Fibroblast of skin of scalp (primary cell): ENCODE measurements at regions not wholly inside any gene's neighbourhood (a gene's known extent, or its start where the extent isn't known, plus 50 kb on each side); places are given as distances from the start of the nearest gene placed in this dataset.
"Not testable (repeated sequence)": the region's sequence is repeated elsewhere in the genome, so short reads cannot be mapped to it uniquely, and the experiment has no call there.

Source experiments
- DNase-seq: peaks from one replicate; pipeline ENCODE4 v3.0.0-alpha.2; 2013

GRCh38 chr4:12929784-12930183 is 554.4 kb downstream of the RAB28 start:
- DNase-seq: no peak

DNA sequence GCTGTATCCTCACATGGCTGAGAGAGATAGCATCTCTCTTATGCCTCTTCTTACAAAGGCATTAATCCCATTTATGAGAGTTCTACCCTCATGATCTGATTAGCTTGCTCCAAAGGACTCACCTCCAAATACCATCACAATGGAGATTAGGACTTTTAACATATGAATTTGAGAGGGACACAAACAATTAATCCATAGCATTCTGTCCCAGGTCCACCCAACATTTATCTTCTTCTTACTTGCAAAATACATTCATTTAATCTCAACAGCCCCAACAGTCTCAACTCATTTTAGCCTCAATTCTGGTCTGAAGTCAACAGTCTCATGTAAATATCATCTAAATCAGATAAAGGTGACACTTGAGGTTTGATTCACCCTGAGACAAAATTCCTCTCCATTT is 555.4 kb downstream of the RAB28 start:
- DNase-seq: no peak

DNA sequence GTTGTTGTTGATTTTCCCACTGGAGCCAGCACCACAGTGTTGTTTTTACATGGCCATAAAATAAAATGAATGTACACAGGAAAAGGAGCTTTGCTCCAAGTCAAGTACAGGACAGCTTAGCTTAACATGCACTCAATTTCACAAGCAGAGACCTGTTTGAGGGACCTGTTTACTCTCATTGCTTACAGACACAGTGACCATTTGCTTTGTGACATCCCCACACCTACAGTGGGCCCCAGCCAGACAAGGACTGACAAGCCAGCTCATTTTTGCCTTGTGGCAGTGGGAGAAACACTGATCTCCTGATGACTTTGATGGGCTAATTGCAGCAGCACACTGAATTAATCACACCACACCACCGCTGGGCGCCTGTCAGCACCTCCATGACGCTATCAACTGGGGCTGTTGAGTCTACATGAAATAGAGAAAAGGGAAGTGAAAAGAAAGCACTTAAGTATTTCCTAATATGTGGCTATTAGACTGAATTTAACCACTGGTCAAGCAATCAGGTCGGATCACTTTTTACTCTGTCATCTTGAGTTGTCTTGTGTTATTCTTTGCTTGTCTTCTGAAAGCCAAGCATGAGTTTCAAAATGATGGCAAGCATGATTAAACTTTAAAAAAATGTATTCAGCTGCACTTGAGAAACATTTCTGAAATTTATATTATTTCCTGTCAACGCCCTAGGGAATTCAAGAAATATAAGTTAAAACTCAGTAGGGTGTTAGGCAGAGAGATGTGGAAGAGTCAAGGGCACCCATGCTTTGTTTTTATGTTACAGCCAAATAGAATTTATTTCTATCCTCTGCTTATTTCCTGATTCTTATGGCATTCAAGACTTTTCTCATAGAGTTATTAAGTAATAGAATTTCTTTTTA is 557.7 kb downstream of the RAB28 start:
- DNase-seq: no peak

DNA sequence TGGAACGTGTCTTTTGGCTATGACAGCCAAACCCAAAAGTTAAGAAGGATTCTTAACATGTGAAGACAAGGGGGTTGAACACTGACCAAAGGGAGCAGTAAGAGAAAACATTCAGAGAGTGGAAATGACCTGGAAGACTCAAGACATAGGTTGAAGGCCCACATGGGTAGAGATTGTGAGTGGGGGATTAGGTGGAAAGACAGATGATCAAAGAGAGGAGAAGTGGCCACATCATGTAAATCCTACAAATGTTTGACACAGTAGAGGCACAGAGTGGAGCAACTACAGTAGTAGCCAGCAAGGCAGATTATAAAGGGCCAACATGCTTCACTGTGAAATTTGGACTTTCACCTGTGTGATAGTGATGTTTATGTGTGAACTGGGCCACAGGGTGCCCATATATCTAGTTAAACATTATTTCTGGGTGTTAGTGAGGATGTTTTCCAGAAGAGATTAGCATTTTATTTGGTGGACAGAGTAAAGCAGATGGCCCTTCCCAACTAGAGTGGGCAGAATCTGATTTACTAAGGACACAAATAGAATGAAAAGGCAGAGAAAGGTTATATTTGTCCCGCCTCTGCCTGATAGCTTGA is 559.3 kb downstream of the RAB28 start:
- DNase-seq: no peak

- DNase-seq: no peak
These were observed 559.9 kb downstream of the RAB28 start for GRCh38 chr4:12924253-12924652.

- no peak for DNase-seq
These were observed 571.2 kb downstream of the RAB28 start for GRCh38 chr4:12912896-12913418.

GRCh38 chr4:12911750-12912358 is 572.3 kb downstream of the RAB28 start:
- no peak for DNase-seq

GRCh38 chr4:12903640-12904039 is 580.5 kb downstream of the RAB28 start:
- not testable (repeated sequence) for DNase-seq

GRCh38 chr4:12902735-12903134 is 581.4 kb downstream of the RAB28 start:
- DNase-seq: no peak

DNA sequence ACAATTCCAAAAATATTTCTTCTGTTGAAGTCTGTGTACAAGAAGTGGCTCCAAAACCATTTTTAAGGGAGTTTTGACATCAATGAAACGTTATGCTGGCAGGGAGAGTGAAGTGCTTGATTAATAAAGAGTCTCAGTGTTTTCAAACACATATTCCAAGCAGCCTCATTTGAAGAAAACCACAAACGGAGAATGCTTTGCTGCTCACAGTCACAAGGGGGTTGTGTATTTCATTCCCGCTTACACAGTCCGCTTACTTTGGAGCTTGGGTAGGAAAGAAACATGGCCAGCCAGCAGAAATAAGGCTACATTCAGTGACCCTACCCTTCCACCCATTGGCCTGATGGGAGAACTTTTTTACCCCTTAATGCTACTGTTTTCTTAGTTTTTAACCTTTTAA is 586.2 kb downstream of the RAB28 start:
- no peak for DNase-seq

DNA sequence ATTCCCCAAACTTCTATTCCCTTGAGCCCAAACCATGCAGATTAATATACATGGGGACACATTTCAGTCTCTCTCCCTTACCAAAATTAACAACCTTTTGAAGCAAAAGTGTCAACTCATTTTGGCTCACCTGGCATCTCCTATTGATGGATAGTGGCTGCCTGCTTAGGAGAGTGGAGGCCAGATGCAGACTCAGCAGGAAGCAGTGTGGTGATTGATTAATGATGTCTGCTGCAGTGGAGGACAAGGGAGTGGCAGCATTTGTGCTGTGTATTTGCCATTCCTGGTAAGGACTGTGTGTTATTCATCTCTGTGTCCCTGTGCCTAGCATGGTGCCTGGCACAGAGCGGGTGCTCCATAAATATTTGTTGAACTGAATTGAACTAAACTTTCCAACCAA is 590.1 kb downstream of the RAB28 start:
- DNase-seq: no peak

- peak; percentile 31 for DNase-seq
These were observed 595.1 kb downstream of the RAB28 start for GRCh38 chr4:12889054-12889453.

- DNase-seq: no peak
These were observed 599.0 kb downstream of the RAB28 start for GRCh38 chr4:12884846-12885796.

DNA sequence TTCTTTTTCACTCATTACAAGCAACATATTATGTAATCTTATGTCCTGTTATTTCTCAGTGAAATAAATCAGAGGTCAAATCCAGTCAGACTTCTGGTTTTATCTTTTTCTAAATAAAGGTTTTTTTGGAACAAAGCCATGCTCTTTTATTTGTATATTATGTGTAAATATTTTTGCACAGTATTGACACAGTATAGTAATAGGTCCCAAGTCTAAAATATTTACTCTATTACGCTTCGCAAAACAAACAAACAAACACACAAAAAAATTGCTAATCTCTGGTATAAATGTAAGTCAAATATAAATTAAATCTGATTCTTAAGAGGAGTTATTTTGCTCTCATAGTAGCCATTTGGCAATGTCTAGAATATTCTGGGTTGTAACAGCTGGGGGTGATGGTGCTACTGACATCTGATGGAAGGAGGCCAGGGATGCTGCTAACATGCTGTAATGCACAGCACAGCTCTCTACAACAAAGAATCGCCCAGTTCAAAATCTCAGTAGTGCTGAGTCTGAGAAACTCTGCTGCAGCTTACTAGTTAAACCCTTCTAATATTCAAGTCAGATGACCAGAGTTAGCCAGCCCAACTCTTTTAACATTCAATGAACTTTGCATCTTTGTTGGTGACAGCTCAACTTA is 602.1 kb downstream of the RAB28 start:
- DNase-seq: no peak

GRCh38 chr4:12880844-12881243 is 603.3 kb downstream of the RAB28 start:
- no peak for DNase-seq

DNA sequence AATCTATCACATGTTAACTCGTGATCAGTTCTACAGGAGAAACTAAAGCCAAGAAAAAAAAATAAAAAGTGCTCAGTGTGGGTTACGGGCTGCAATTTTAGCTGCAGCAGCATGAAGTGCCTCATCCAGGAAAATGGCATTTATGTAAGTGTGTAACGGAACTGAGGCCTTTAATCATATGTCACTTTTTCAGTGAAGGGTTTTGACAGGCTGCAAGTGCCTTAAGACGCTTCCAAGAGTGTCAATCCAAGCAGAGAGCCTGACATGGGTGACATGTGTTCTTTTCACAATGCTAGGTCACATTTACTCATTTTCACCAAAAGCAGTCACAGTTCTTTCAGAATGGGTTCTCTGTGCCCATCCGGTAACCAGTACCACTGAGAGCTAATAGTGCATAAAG is 604.6 kb downstream of the RAB28 start:
- no peak for DNase-seq

- DNase-seq: no peak
These were observed 608.4 kb downstream of the RAB28 start for GRCh38 chr4:12875640-12876243.

- no peak for DNase-seq
These were observed 610.8 kb downstream of the RAB28 start for GRCh38 chr4:12873351-12873750.

- DNase-seq: no peak
These were observed 622.7 kb downstream of the RAB28 start for GRCh38 chr4:12861422-12861821.

- DNase-seq: peak; percentile 54
These were observed 631.5 kb downstream of the RAB28 start for GRCh38 chr4:12852338-12853307.
